Colonic mucosa (tissue), 4 donors: ENCODE measurements at regions not wholly inside any gene's neighbourhood (a gene's known extent, or its start where the extent isn't known, plus 50 kb on each side); places are given as distances from the start of the nearest gene placed in this dataset.

Source experiments
- DNase-seq: peaks from one replicate; pipeline ENCODE4 v3.0.0-alpha.2; 2020
- H3K27ac ChIP-seq: fragments of 200-600 bp; one replicate; pipeline ENCODE4 v1.8.0; 2021
- H3K27me3 ChIP-seq: fragments of 200-600 bp; one replicate; pipeline ENCODE4 v1.8.0; 2021
- H3K36me3 ChIP-seq: fragments of 200-600 bp; one replicate; pipeline ENCODE4 v1.8.0; 2021
- H3K4me1 ChIP-seq: fragments of 200-600 bp; one replicate; pipeline ENCODE4 v1.8.0; 2021; ENCODE audit warnings: mild to moderate bottlenecking
- H3K4me3 ChIP-seq: fragments of 200-600 bp; one replicate; pipeline ENCODE4 v1.8.0; 2021
- H3K9ac ChIP-seq, 2 donors: one replicate each; pipeline ENCODE4 v1.7.0; 2013; ENCODE audit warnings: control low read depth in 2 of 2, low read depth in 2 of 2, low read length in 2 of 2
- H3K9me3 ChIP-seq: fragments of 200-600 bp; one replicate; pipeline ENCODE4 v1.8.0; 2021
- CTCF ChIP-seq: fragments of 200-600 bp; IDR thresholded peaks from one replicate; pipeline ENCODE4 v1.8.0; 2022; ENCODE audit warnings: antibody characterized with exemption, mild to moderate bottlenecking
- intact Hi-C: fragments of 100-400 bp; cut with DNase I; formaldehyde crosslinking; loops from one replicate; pipeline ENCODE4 v1.14.1; 2022
- donor health status: healthy.
- donor health status: DM: no; HTN: no; CAD: no.
- donor health status: DM: no; HTN: no; CAD: no.

- no peaks in the 10 kb centered on the region for H3K4me1 ChIP-seq
- no peaks in the 10 kb centered on the region for H3K9me3 ChIP-seq
- H3K27ac ChIP-seq: no peak overlapping the region
- H3K27me3 ChIP-seq: no peaks in the 10 kb centered on the region
- DNase-seq: no peak
- H3K4me3 ChIP-seq: no peak overlapping the region
- intact Hi-C loops: no loop called here
- no peak for TF ChIP-seq CTCF
- H3K9ac ChIP-seq: no peak overlapping the region
- no peaks in the 10 kb centered on the region for H3K36me3 ChIP-seq
These were observed 343.9 kb upstream of the COBL start for GRCh38 chr7:51660516-51660915.

- intact Hi-C loops: no loop called here
- H3K9me3 ChIP-seq: no peaks in the 10 kb centered on the region
- no peak overlapping the region for H3K4me3 ChIP-seq
- H3K4me1 ChIP-seq: no peaks in the 10 kb centered on the region
- no peak for TF ChIP-seq CTCF
- no peaks in the 10 kb centered on the region for H3K36me3 ChIP-seq
- no peak for DNase-seq
- H3K27ac ChIP-seq: no peak overlapping the region
- no peak overlapping the region for H3K9ac ChIP-seq
- no peaks in the 10 kb centered on the region for H3K27me3 ChIP-seq
These were observed 342.1 kb upstream of the COBL start for GRCh38 chr7:51658684-51659083.

GRCh38 chr7:51647931-51648351, 331.3 kb upstream of the COBL start:
- Histone ChIP-seq H3K27ac (no peak overlapping the region), H3K4me1 (no peaks in the 10 kb centered on the region)
- peak; percentile 59 for DNase-seq

GRCh38 chr7:51647486-51647885, 330.9 kb upstream of the COBL start:
- H3K27me3 ChIP-seq: no peaks in the 10 kb centered on the region
- no peak overlapping the region for H3K9ac ChIP-seq
- no peaks in the 10 kb centered on the region for H3K9me3 ChIP-seq
- H3K4me3 ChIP-seq: no peak overlapping the region
- H3K36me3 ChIP-seq: no peaks in the 10 kb centered on the region
- no peak for DNase-seq
- intact Hi-C loops: no loop called here
- H3K4me1 ChIP-seq: no peaks in the 10 kb centered on the region
- H3K27ac ChIP-seq: no peak overlapping the region
- no peak for TF ChIP-seq CTCF

More at GRCh38 chr7:51647931-51648351, 331.3 kb upstream of the COBL start:
- no peaks in the 10 kb centered on the region for H3K27me3 ChIP-seq
- no peaks in the 10 kb centered on the region for H3K9me3 ChIP-seq
- no peak overlapping the region for H3K9ac ChIP-seq
- intact Hi-C loops: no loop called here
- H3K36me3 ChIP-seq: no peaks in the 10 kb centered on the region
- TF ChIP-seq CTCF: no peak
- H3K4me3 ChIP-seq: no peak overlapping the region

GRCh38 chr7:51645702-51646298, 329.2 kb upstream of the COBL start:
- Histone ChIP-seq H3K27ac (no peak overlapping the region), H3K9me3 (no peaks in the 10 kb centered on the region), H3K9ac (no peak overlapping the region), H3K36me3 (no peaks in the 10 kb centered on the region), H3K4me1 (no peaks in the 10 kb centered on the region), H3K4me3 (no peak overlapping the region), H3K27me3 (no peaks in the 10 kb centered on the region)
- intact Hi-C loops: no loop called here
- no peak for DNase-seq
- TF ChIP-seq CTCF: no peak
